ENCODE measurements at regions not wholly inside any gene's neighbourhood (a gene's known extent, or its start where the extent isn't known, plus 50 kb on each side); places are given as distances from the start of the nearest gene placed in this dataset.

- DNase-seq = no peak
Observed at GRCh38 chr2:58866040-58866439, 624.9 kb upstream of the FANCL start.

GRCh38 chr2:58865436-58865835, 624.3 kb upstream of the FANCL start:
- DNase-seq = no peak

- DNase-seq = no peak
Observed at GRCh38 chr2:58862244-58862643, 621.1 kb upstream of the FANCL start.

GRCh38 chr2:58860586-58860985, 619.5 kb upstream of the FANCL start:
- DNase-seq = no peak

GRCh38 chr2:58856100-58856499, 615.0 kb upstream of the FANCL start:
- no peak for DNase-seq

GRCh38 chr2:58853420-58853819, 612.3 kb upstream of the FANCL start:
- DNase-seq = no peak

GRCh38 chr2:58852905-58853304, 611.8 kb upstream of the FANCL start:
- DNase-seq = no peak

- no peak for DNase-seq
Observed at GRCh38 chr2:58852243-58852642, 611.1 kb upstream of the FANCL start.

- DNase-seq = no peak
Observed at GRCh38 chr2:58851598-58851997, 610.5 kb upstream of the FANCL start.

GRCh38 chr2:58845011-58845410, 603.9 kb upstream of the FANCL start:
- DNase-seq = no peak

- DNase-seq = no peak
Observed at GRCh38 chr2:58842501-58843155, 601.5 kb upstream of the FANCL start.

- no peak for DNase-seq
Observed at GRCh38 chr2:58834404-58834803, 593.3 kb upstream of the FANCL start.

GRCh38 chr2:58826795-58827194, 585.7 kb upstream of the FANCL start:
- DNase-seq = no peak

GRCh38 chr2:58812771-58813344, 571.7 kb upstream of the FANCL start:
- no peak for DNase-seq

GRCh38 chr2:58805126-58805525, 564.0 kb upstream of the FANCL start:
- DNase-seq = no peak

- no peak for DNase-seq
Observed at GRCh38 chr2:58803192-58803591, 562.1 kb upstream of the FANCL start.

- no peak for DNase-seq
Observed at GRCh38 chr2:58800881-58801280, 559.8 kb upstream of the FANCL start.

GRCh38 chr2:58798676-58799208, 557.6 kb upstream of the FANCL start:
- DNase-seq = no peak

GRCh38 chr2:58796239-58796910, 555.2 kb upstream of the FANCL start:
- DNase-seq = no peak

- no peak for DNase-seq
Observed at GRCh38 chr2:58794916-58795315, 553.8 kb upstream of the FANCL start.

- DNase-seq = no peak
Observed at GRCh38 chr2:58794103-58794502, 553.0 kb upstream of the FANCL start.

- DNase-seq = no peak
Observed at GRCh38 chr2:58788402-58788801, 547.3 kb upstream of the FANCL start.

GRCh38 chr2:58770846-58771245, 529.7 kb upstream of the FANCL start:
- DNase-seq = no peak

GRCh38 chr2:58769864-58770234, 528.7 kb upstream of the FANCL start:
- no peak for DNase-seq

Data from activated gamma-delta T cell treated with Interleukin-2 at 50 U/mL for 16 hours (primary cell).